A549 (cell line): ENCODE measurements at regions not wholly inside any gene's neighbourhood (a gene's known extent, or its start where the extent isn't known, plus 50 kb on each side); places are given as distances from the start of the nearest gene placed in this dataset.

Source experiments
- BHLHE40 ChIP-seq: IDR thresholded peaks from 2 replicates; pipeline ENCODE4 v1.6.1; 2012; ENCODE audit warnings: low read depth, low read length, inconsistent platforms
- CHD2 ChIP-seq: fragments of 150-350 bp; IDR thresholded peaks from 2 replicates; pipeline ENCODE4 v1.6.1; 2014; ENCODE audit warnings: low read length; ENCODE audit not compliant: partially characterized antibody
- CTCF ChIP-seq: fragments of >200 bp; sonication (Bioruptor Twin); formaldehyde crosslinking; IDR thresholded peaks from 3 replicates; pipeline ENCODE4 v1.5.1; 2016
- EP300 ChIP-seq, 2 experiments: fragments of >200 bp; sonication (Bioruptor Twin); formaldehyde crosslinking; IDR thresholded peaks; 2 replicates in 1 of 2; 3 replicates in 1 of 2; pipeline ENCODE4 v1.6.1; 2016 to 2017
- ESRRA ChIP-seq: fragments of 150-350 bp; IDR thresholded peaks from 2 replicates; pipeline ENCODE4 v1.6.1; 2014; ENCODE audit warnings: mild to moderate bottlenecking, low read length, borderline replicate concordance
- HDAC2 ChIP-seq: fragments of 200-600 bp; sonication (generic); IDR thresholded peaks from 2 replicates; pipeline ENCODE4 v1.6.1; 2016
- JUN ChIP-seq, 2 experiments: fragments of >200 bp; sonication (Bioruptor Twin); formaldehyde crosslinking; IDR thresholded peaks; 2 replicates in 1 of 2; 3 replicates in 1 of 2; pipeline ENCODE4 v1.6.1; 2016 to 2017
- POLR2A ChIP-seq: IDR thresholded peaks from 2 replicates; pipeline ENCODE4 v1.6.1; 2012; ENCODE audit warnings: mild to moderate bottlenecking, low read length
- POLR2AphosphoS2 ChIP-seq: conservative IDR thresholded peaks from 2 replicates; pipeline ENCODE4 v1.6.1; 2012; ENCODE audit warnings: low read length, improper control_type of control experiment, inconsistent platforms

GRCh38 chrX:25083661-25084060 lies 67.9 kb upstream of the ARX start:
- TF ChIP-seq CTCF = no peak
- no peak for TF ChIP-seq ESRRA
- no peak for TF ChIP-seq HDAC2
- no peak for TF ChIP-seq POLR2AphosphoS2
- no peak for TF ChIP-seq POLR2A
- TF ChIP-seq EP300 (IDR thresholded peaks at IDR 0.05) = no peak
- no peak for TF ChIP-seq BHLHE40
- no peak for TF ChIP-seq CHD2
- TF ChIP-seq JUN (IDR thresholded peaks at IDR 0.05) = no peak
